ENCODE measurements at regions not wholly inside any gene's neighbourhood (a gene's known extent, or its start where the extent isn't known, plus 50 kb on each side); places are given as distances from the start of the nearest gene placed in this dataset.
"Not testable (repeated sequence)": the region's sequence is repeated elsewhere in the genome, so short reads cannot be mapped to it uniquely, and the experiment has no call there.

DNA sequence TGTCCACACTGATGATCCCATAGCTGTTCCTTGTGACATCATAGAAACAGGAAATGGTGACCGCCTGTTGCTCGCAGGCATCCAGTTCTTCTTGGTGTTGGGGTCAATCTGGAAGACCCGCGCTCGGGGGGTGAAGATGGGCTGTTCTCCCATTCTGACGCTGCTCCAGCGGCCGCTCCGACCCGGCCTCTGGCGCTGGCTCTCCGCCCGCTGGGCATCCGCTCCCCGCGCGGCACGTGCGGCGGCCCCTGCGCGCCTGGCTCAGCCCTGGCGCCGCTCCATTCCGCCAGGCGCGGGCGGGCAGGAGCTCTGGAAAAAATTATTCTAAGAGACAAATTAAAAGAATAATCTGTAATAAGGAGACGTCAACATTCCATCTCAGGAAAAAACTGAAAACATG lies 761.1 kb downstream of the TMEM121 start:
- Histone ChIP-seq H3K36me3 (no peaks in the 10 kb centered on the region), H3K4me3 (no peak overlapping the region), H3K4me1 (no peaks in the 10 kb centered on the region), H3K27me3 (peaks cover 0 to 7% (median 0%) of the 10 kb centered on the region in 9 donors), H3K27ac (no peak overlapping the region), H3K9me3 (peaks cover 0 to 2% (median 0%) of the 10 kb centered on the region in 12 donors)
- ATAC-seq, result no peak
- TF ChIP-seq POLR2A (IDR thresholded peaks at IDR 0.05) (no peak), CTCF (IDR thresholded peaks at IDR 0.05) (no peak)
- intact Hi-C loops (cut with DNase I), result no loop called here
- no peak for DNase-seq
- 75 to 86% (median 82%) methylated on average over 29 of the region's 29 CpGs for WGBS, 4 donors

DNA sequence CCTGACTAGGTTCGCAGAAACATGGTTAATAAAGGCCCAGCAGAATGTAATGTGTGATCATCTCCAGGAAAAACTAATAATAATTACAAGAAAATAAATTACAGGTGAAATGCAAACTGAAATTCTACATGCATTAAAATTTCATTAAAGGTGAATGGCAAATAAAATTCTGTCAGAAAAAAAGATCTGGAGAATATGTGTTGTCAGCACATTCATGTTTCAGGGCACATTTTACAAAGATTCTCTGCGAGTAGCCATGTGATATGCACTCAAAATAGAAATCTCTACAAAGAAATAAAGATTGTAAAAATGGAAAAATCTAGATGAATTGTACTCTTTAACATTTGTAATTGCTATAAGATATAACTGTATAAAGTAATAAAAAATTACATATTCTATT lies 765.2 kb downstream of the TMEM121 start:
- intact Hi-C loops (cut with DNase I), result no loop called here
- no peak for DNase-seq
- peaks cover 0 to 2% (median 0%) of the 10 kb centered on the region in 12 donors for H3K9me3 ChIP-seq
- H3K27ac ChIP-seq, result no peak overlapping the region
- no peak overlapping the region for H3K4me3 ChIP-seq
- peaks cover 0 to 5% (median 0%) of the 10 kb centered on the region in 9 donors for H3K27me3 ChIP-seq
- TF ChIP-seq POLR2A (IDR thresholded peaks at IDR 0.05) (no peak), CTCF (IDR thresholded peaks at IDR 0.05) (no peak)
- WGBS, 4 donors, result 45 to 58% (median 48%) methylated on average over 2 of the region's 2 CpGs
- H3K4me1 ChIP-seq, result no peaks in the 10 kb centered on the region
- no peak for ATAC-seq
- H3K36me3 ChIP-seq, result no peaks in the 10 kb centered on the region

DNA sequence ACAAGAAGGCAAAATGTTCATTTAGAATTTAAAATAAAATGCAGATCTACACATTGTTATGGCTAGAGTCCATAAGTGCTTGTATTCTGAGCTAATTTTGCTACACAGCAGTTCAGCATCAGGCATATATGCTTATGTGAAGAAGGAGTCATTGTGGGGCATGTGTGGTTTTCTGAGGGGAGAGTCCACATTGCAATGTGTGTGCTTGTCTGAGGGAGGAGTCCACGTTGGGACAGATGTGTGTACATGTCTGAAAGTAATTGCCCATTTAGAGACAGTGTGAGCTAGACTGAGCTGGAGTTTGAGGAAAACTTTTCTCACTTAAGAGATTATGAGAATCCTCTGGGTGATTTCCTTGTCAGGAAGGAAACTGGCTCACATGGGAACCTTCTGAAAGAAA lies 767.9 kb downstream of the TMEM121 start:
- no peak for ATAC-seq
- Histone ChIP-seq H3K27me3 (peaks cover 0 to 5% (median 0%) of the 10 kb centered on the region in 9 donors), H3K36me3 (no peaks in the 10 kb centered on the region), H3K4me3 (no peak overlapping the region), H3K27ac (no peak overlapping the region), H3K4me1 (no peaks in the 10 kb centered on the region), H3K9me3 (peaks cover 0 to 7% (median 0%) of the 10 kb centered on the region in 12 donors)
- TF ChIP-seq POLR2A (IDR thresholded peaks at IDR 0.05) (no peak), CTCF (IDR thresholded peaks at IDR 0.05) (no peak)
- intact Hi-C loops (cut with DNase I), result no loop called here
- WGBS, 4 donors, result 1 to 6% (median 5%) methylated on average over 1 of the region's 1 CpG
- no peak for DNase-seq

DNA sequence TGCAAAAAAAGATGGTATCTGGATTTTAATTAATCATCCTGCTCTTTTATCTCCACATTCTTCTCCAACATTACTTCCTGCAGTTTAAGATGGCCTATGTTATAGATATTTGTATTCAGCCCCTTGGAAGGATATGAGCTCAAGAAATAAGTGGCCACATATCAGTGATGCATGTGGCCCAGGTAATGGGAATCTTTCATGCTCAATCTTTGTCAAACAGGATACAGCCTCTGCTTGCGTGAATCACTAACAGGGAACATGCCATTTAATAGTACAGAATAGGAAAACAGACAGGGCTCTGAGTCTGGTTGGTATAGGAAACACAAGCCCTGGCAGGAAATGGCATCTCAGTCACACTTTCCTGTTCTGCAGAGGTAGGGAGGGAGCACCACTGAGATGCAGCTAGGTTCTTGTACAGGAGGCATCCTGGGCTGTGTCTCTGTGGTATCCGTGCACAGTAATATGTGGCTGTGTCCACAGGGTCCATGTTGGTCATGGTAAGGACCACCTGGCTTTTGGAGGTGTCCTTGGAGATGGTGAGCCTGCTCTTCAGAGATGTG lies 774.6 kb downstream of the TMEM121 start:
- ATAC-seq; H3K4me3 ChIP-seq; H3K9me3 ChIP-seq; H3K4me1 ChIP-seq; DNase-seq; H3K36me3 ChIP-seq; H3K27ac ChIP-seq; intact Hi-C loops (cut with DNase I): not testable (repeated sequence)
- WGBS, 4 donors, result 37 to 72% (median 51%) methylated on average over 2 of the region's 2 CpGs
- peaks cover 0 to 22% (median under 1%) of the 10 kb centered on the region in 9 donors for H3K27me3 ChIP-seq

GRCh38 chr14:106301609-106302008 lies 775.2 kb downstream of the TMEM121 start:
- DNase-seq; ATAC-seq; H3K27ac ChIP-seq; H3K36me3 ChIP-seq; H3K9me3 ChIP-seq; H3K4me1 ChIP-seq; H3K4me3 ChIP-seq; intact Hi-C loops (cut with DNase I): not testable (repeated sequence)
- WGBS, 4 donors, result 60 to 77% (median 68%) methylated on average over 4 of the region's 4 CpGs
- H3K27me3 ChIP-seq, result peaks cover 0 to 22% (median 4%) of the 10 kb centered on the region in 9 donors

Measured in heart left ventricle (tissue), 16 donors.